ENCODE measurements at regions not wholly inside any gene's neighbourhood (a gene's known extent, or its start where the extent isn't known, plus 50 kb on each side); places are given as distances from the start of the nearest gene placed in this dataset.

- H3K27me3 ChIP-seq (ENCODE audit: insufficient read depth in 3 of 3, low read length in 2 of 3), result no peaks in the 10 kb centered on the region
- 71 to 80% (median 77%) methylated on average over 2 of the region's 2 CpGs for WGBS, 3 donors
- DNase-seq, result no peak
- no peak overlapping the region for H3K4me3 ChIP-seq
- no peaks in the 10 kb centered on the region for H3K9me3 ChIP-seq
- H3K4me1 ChIP-seq, result no peaks in the 10 kb centered on the region
- H3K36me3 ChIP-seq (ENCODE audit: insufficient read depth in 1 of 2, low read depth in 1 of 2), result no peaks in the 10 kb centered on the region
- TF ChIP-seq CTCF (IDR thresholded peaks at IDR 0.05), result no peak
- no peak for ATAC-seq
- H3K27ac ChIP-seq, result no peak overlapping the region
- intact Hi-C loops (cut with DNase I), result no loop called here
Observed at GRCh38 chr3:87397211-87397610, 120.8 kb upstream of the POU1F1 start.

- Histone ChIP-seq H3K27ac (no peak overlapping the region), H3K9me3 (no peaks in the 10 kb centered on the region), H3K27me3 (ENCODE audit: insufficient read depth in 3 of 3, low read length in 2 of 3) (no peaks in the 10 kb centered on the region), H3K4me1 (no peaks in the 10 kb centered on the region), H3K4me3 (no peak overlapping the region), H3K36me3 (ENCODE audit: insufficient read depth in 1 of 2, low read depth in 1 of 2) (no peaks in the 10 kb centered on the region)
- WGBS, 3 donors, result 39 to 67% (median 44%) methylated on average over 3 of the region's 3 CpGs
- DNase-seq (no peak), ATAC-seq (no peak)
- intact Hi-C loops (cut with DNase I), result no loop called here
- TF ChIP-seq CTCF (IDR thresholded peaks at IDR 0.05), result no peak
Observed at GRCh38 chr3:87390821-87391220, 114.4 kb upstream of the POU1F1 start.

GRCh38 chr3:87390353-87390752 lies 114.0 kb upstream of the POU1F1 start:
- WGBS, 3 donors, result 65 to 69% (median 66%) methylated on average over 4 of the region's 4 CpGs
- intact Hi-C loops (cut with DNase I), result no loop called here
- no peaks in the 10 kb centered on the region for H3K27me3 ChIP-seq (ENCODE audit: insufficient read depth in 3 of 3, low read length in 2 of 3)
- no peak for TF ChIP-seq CTCF (IDR thresholded peaks at IDR 0.05)
- no peaks in the 10 kb centered on the region for H3K9me3 ChIP-seq
- no peaks in the 10 kb centered on the region for H3K36me3 ChIP-seq (ENCODE audit: insufficient read depth in 1 of 2, low read depth in 1 of 2)
- ATAC-seq (no peak), DNase-seq (no peak)
- H3K4me1 ChIP-seq, result no peaks in the 10 kb centered on the region
- H3K27ac ChIP-seq, result no peak overlapping the region
- H3K4me3 ChIP-seq, result no peak overlapping the region

DNA sequence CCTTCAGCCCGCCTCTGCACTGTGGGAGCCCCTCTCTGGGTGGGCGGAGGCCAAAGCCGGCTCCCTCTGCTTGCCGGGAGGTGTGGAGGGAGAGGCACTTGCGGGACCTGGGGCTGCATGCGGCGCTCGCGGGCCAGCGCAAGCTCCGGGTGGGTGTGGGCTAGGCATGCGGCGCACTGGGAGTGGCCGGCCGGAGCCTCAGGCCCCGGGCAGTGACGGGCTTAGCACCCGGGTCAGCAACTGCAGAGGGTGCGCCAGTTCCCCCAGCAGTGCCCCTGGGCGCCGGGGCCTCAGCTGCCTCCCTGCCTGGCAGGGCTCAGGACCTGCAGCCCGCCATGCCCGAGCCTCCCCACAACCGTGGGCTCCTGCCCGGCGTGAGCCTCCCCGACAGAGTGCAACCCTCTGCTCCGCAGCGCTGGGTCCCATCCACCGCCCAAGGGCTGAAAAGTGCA lies 98.9 kb upstream of the POU1F1 start:
- H3K4me3 ChIP-seq, result no peak overlapping the region
- no peaks in the 10 kb centered on the region for H3K9me3 ChIP-seq
- no peak overlapping the region for H3K27ac ChIP-seq
- no peaks in the 10 kb centered on the region for H3K27me3 ChIP-seq (ENCODE audit: insufficient read depth in 3 of 3, low read length in 2 of 3)
- TF ChIP-seq CTCF (IDR thresholded peaks at IDR 0.05), result no peak
- DNase-seq (no peak), ATAC-seq (no peak)
- intact Hi-C loops (cut with DNase I), result no loop called here
- WGBS, 3 donors, result 93 to 96% (median 95%) methylated on average over 26 to 30 of the region's 30 CpGs
- no peaks in the 10 kb centered on the region for H3K36me3 ChIP-seq (ENCODE audit: insufficient read depth in 1 of 2, low read depth in 1 of 2)
- no peaks in the 10 kb centered on the region for H3K4me1 ChIP-seq

DNA sequence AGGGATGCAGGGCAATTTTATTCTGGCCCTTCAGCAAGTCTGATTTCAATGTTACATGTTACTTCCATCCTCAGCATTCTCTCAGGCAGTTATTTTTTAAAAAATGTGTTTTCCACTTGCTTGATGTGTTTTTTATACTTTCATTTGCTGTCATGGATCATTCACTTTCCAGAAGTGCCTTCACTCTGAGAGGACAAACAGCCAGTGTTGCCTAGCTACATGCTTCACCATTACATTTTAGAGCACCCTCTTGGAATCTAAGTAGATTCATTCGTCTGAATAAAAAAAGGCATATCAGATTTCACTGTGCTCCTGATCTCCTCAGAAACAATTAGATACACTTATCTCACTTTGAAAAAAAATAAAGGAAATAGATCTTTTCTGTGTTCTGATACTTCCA lies 93.6 kb upstream of the POU1F1 start:
- H3K4me1 ChIP-seq, result no peaks in the 10 kb centered on the region
- 13 to 26% (median 21%) methylated on average over 1 of the region's 1 CpG for WGBS, 3 donors
- TF ChIP-seq CTCF (IDR thresholded peaks at IDR 0.05), result no peak
- H3K4me3 ChIP-seq, result no peak overlapping the region
- no peaks in the 10 kb centered on the region for H3K9me3 ChIP-seq
- intact Hi-C loops (cut with DNase I), result no loop called here
- no peak overlapping the region for H3K27ac ChIP-seq
- DNase-seq (no peak), ATAC-seq (no peak)
- H3K27me3 ChIP-seq (ENCODE audit: insufficient read depth in 3 of 3, low read length in 2 of 3), result no peaks in the 10 kb centered on the region
- H3K36me3 ChIP-seq (ENCODE audit: insufficient read depth in 1 of 2, low read depth in 1 of 2), result no peaks in the 10 kb centered on the region
